GM12878 (cell line): ENCODE measurements at regions not wholly inside any gene's neighbourhood (a gene's known extent, or its start where the extent isn't known, plus 50 kb on each side); places are given as distances from the start of the nearest gene placed in this dataset.

Source experiments
- ATAC-seq: fragments of 200-7000 bp; cut with Tn5 transposase; 3 replicates; pipeline ENCODE4 v1.9.1; 2020; ENCODE audit warnings: mild to moderate bottlenecking, moderate library complexity
- BruUV-seq: library from RNA; stranded (reverse); fragments of 400-500 nt; replicated peaks from 2 replicates; lab custom pipeline; 2021; lab: Mats Ljungman, UMichigan
- CTCF ChIA-PET: fragments of 300-600 bp; sonication (Branson Sonifier 250); formaldehyde crosslinking; extraction: SDS; loops from one replicate; lab custom pipeline; 2021; ENCODE audit warnings: inconsistent platforms; lab: Yijun Ruan, JAX
- POLR2A ChIA-PET: fragments of 350-600 bp; formaldehyde crosslinking; extraction: SDS; loops from one replicate; lab custom pipeline; 2021; ENCODE audit warnings: inconsistent platforms; lab: Charles Lee
- RAD21 ChIA-PET: fragments of 300-600 bp; sonication (Branson Sonifier 250); formaldehyde crosslinking; loops from one replicate; lab custom pipeline; 2023; ENCODE audit warnings: antibody characterized with exemption; ENCODE audit not compliant: unreplicated experiment; lab: Charles Lee
- SMC1A ChIA-PET: fragments of 300-600 bp; sonication (Branson Sonifier 250); formaldehyde crosslinking; loops from one replicate; lab custom pipeline; 2023; ENCODE audit not compliant: unreplicated experiment, uncharacterized antibody; lab: Charles Lee
- DNase-seq: peaks from one replicate; pipeline ENCODE4 v3.0.0-alpha.2; 2011; ENCODE audit warnings: low read depth, low spot score
- FAIRE-seq: peaks from 3 replicates; lab custom pipeline; 2011; peaks lifted over from hg19 to GRCh38; lab: Jason Lieb, UNC
- H2AFZ ChIP-seq: 2 replicates; pipeline ENCODE4 v1.6.0; 2011; ENCODE audit warnings: low read depth, low read length, control low read depth; ENCODE audit not compliant: control insufficient read depth
- H3K27ac ChIP-seq: 2 replicates; pipeline ENCODE4 v1.5.1; 2011; ENCODE audit warnings: control low read depth; ENCODE audit not compliant: control insufficient read depth, insufficient read depth
- H3K27me3 ChIP-seq, 2 experiments: replicated peaks in 1 of 2; 2 replicates each; pipeline versions ENCODE4 v1.6.0 to v1.6.1; 2011; ENCODE audit warnings: low read length in 1 of 2; ENCODE audit not compliant: control insufficient read depth in 2 of 2, insufficient read depth in 2 of 2
- H3K36me3 ChIP-seq, 2 experiments: 2 replicates each; pipeline ENCODE4 v1.5.1; 2011; ENCODE audit warnings: low read length in 1 of 2; ENCODE audit not compliant: control insufficient read depth in 2 of 2, insufficient read depth in 2 of 2
- H3K4me1 ChIP-seq: 2 replicates; pipeline ENCODE4 v1.6.1; 2011; ENCODE audit warnings: mild to moderate bottlenecking, low read length, moderate library complexity, mixed read lengths; ENCODE audit not compliant: control insufficient read depth, insufficient read depth
- H3K4me2 ChIP-seq: 2 replicates; pipeline ENCODE4 v1.6.0; 2011; ENCODE audit warnings: control low read depth; ENCODE audit not compliant: control insufficient read depth, insufficient read depth
- H3K4me3 ChIP-seq: fragments of 200-600 bp; sonication (generic); 2 replicates; pipeline ENCODE4 v1.5.1; 2016
- H3K79me2 ChIP-seq: 2 replicates; pipeline ENCODE4 v1.6.0; 2011; ENCODE audit warnings: low read length; ENCODE audit not compliant: control insufficient read depth, insufficient read depth
- H3K9ac ChIP-seq: 2 replicates; pipeline ENCODE4 v1.8.0; 2011; ENCODE audit warnings: low read length, control low read depth, mixed read lengths; ENCODE audit not compliant: control insufficient read depth, insufficient read depth
- H3K9me3 ChIP-seq: replicated peaks from 3 replicates; pipeline ENCODE4 v1.5.1; 2011; ENCODE audit warnings: mild to moderate bottlenecking, low read length; ENCODE audit not compliant: control insufficient read depth, insufficient read depth
- H4K20me1 ChIP-seq: 2 replicates; pipeline ENCODE4 v1.6.0; 2011; ENCODE audit not compliant: control insufficient read depth, insufficient read depth
- BRCA1 ChIP-seq: IDR thresholded peaks from 2 replicates; pipeline ENCODE4 v1.6.1; 2011; ENCODE audit warnings: low read depth, low read length, improper control_type of control experiment
- FOS ChIP-seq: IDR thresholded peaks from 3 replicates; pipeline ENCODE4 v1.6.1; 2011; ENCODE audit warnings: borderline replicate concordance; ENCODE audit not compliant: insufficient read length; ENCODE audit errors: extremely low read depth
- FOXK2 ChIP-seq: fragments of 450-650 bp; IDR thresholded peaks from 2 replicates; pipeline ENCODE4 v1.6.1; 2017; ENCODE audit warnings: mild to moderate bottlenecking, moderate library complexity
- IKZF2 ChIP-seq, 2 experiments: fragments of 450-650 bp; IDR thresholded peaks; 2 replicates each; pipeline ENCODE4 v1.6.1; 2017; ENCODE audit warnings: mild to moderate bottlenecking in 2 of 2, moderate library complexity in 2 of 2
- MXI1 ChIP-seq: fragments of 150-350 bp; IDR thresholded peaks from 2 replicates; pipeline ENCODE4 v1.6.1; 2011; ENCODE audit warnings: low read depth, mild to moderate bottlenecking, inconsistent platforms, low read length, improper control_type of control experiment
- MYC ChIP-seq: IDR thresholded peaks from 2 replicates; pipeline ENCODE4 v1.6.1; 2011; ENCODE audit warnings: mild to moderate bottlenecking, low read length, moderate library complexity, inconsistent platforms; ENCODE audit not compliant: insufficient read depth, insufficient replicate concordance, insufficient read length, severe bottlenecking
- ZNF24 ChIP-seq: fragments of 450-650 bp; IDR thresholded peaks from 2 replicates; pipeline ENCODE4 v1.6.1; 2017; ENCODE audit warnings: antibody characterized with exemption, mild to moderate bottlenecking
- ZNF274 ChIP-seq: IDR thresholded peaks from one replicate; pipeline ENCODE4 v1.8.0; 2011; ENCODE audit not compliant: insufficient read length, insufficient read depth
- WGBS: methylation state at CpG from one replicate; pipeline ENCODE4 v1.1.6; 2016; ENCODE audit warnings: low lambda C conversion rate; ENCODE audit not compliant: insufficient replicate concordance, insufficient coverage; ENCODE audit errors: missing lambda C conversion rate; 5-methylcytosine and 5-hydroxymethylcytosine counted together
- in situ Hi-C: fragments of 300-500 bp; cut with MboI; formaldehyde crosslinking; loops from 9 replicates; pipeline ENCODE4 v1.14.3; 2018; ENCODE audit warnings: mixed read lengths
- intact Hi-C: fragments of 100-400 bp; cut with micrococcal nuclease; formaldehyde crosslinking; loops from one replicate; pipeline ENCODE4 v1.14.2; 2022; ENCODE audit not compliant: unreplicated experiment
- TF ChIP-seq, protein P1 (sequence below): IDR thresholded peaks from 2 replicates; pipeline ENCODE4 v1.6.1; 2011; ENCODE audit warnings: low read depth, low read length, improper control_type of control experiment, borderline replicate concordance

DNA sequence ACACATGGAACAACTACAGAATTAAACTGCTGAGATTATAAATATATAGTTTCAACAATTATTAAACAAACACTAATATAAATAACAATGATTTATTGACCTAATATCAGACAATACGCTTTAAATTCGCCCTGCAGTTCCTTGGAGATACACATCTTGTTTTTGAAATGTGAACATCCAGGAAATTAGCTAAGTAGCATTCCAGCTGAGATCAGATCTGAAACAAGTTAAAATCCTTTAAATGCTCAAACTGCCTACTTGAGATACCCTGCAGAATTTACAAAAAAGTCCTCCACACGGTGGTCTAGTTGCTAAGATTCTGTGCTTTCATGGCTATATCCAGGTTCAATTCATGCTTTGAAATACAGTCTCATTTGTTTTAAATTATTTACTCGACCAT is 101.4 kb upstream of the OLFM3 start:
- Histone ChIP-seq H3K9ac (no peak overlapping the region), H3K27me3 (no peaks in the 10 kb centered on the region), H3K36me3 (no peaks in the 10 kb centered on the region), H3K9me3 (no peaks in the 10 kb centered on the region), H2AFZ (no peak overlapping the region), H3K79me2 (no peaks in the 10 kb centered on the region), H3K4me3 (no peak overlapping the region), H4K20me1 (no peaks in the 10 kb centered on the region), H3K4me2 (no peak overlapping the region), H3K4me1 (no peaks in the 10 kb centered on the region), H3K27ac (no peak overlapping the region)
- no peak for DNase-seq
- TF ChIP-seq BRCA1 (no peak), FOXK2 (no peak), ZNF24 (no peak), IKZF2 (IDR thresholded peaks at IDR 0.05) (no peak), MYC (no peak), ZNF274 (no peak), MXI1 (no peak), FOS (no peak)
- TF ChIP-seq, protein P1, sequence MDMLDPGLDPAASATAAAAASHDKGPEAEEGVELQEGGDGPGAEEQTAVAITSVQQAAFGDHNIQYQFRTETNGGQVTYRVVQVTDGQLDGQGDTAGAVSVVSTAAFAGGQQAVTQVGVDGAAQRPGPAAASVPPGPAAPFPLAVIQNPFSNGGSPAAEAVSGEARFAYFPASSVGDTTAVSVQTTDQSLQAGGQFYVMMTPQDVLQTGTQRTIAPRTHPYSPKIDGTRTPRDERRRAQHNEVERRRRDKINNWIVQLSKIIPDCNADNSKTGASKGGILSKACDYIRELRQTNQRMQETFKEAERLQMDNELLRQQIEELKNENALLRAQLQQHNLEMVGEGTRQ = no peak
- in situ Hi-C loops = no loop called here
- no peak for ATAC-seq
- 13% methylated on average over 4 of the region's 4 CpGs for whole genome bisulfite sequencing
- SMC1A ChIA-PET = no interaction called here
- POLR2A ChIA-PET = no interaction called here
- RAD21 ChIA-PET = no interaction called here
- no peak for FAIRE-seq
- CTCF ChIA-PET = no interaction called here
- no TSS peak for BruUV-seq
- intact Hi-C loops = no loop called here
